ENCODE measurements at regions not wholly inside any gene's neighbourhood (a gene's known extent, or its start where the extent isn't known, plus 50 kb on each side); places are given as distances from the start of the nearest gene placed in this dataset.

DNA sequence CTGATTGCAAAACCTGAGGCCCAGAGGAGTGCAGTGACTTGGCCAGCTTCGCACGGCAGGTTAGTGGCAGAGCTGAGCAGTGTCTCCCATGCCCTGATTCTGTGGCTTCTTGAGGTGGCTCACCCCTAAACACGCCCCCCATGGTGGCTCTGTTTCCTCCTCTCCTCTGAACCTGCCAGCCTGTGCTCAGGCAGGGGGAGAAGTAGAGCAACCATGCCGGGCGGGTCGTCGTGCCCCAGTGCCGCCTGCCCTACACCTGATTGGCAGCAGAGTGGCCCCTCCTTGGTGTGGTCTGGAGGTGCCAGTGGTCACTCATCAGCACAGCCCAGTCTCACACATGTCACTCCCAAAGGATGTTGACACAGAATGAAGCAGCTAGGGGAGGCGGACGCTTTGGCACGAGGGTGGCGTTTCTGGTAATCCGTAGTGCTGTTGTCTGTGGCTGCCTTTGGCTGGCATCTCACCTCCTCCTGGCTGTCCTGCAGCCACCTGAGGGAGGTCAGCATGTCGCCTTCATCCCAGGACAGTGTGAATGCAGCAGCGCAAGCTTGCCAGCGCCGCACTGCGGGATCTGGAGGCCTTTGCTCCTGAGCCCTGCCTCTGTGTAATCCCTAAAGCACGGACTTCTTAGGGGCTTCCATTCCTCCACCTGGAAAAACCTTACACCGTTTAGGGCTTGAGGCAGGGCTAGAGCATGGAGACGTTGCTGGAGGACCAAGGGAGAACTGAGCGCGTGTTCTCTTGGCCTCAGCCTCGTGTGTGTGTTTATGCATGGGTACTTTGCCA is 294.7 kb downstream of the SEC14L1 start:
- DNase-seq, result no peak

DNA sequence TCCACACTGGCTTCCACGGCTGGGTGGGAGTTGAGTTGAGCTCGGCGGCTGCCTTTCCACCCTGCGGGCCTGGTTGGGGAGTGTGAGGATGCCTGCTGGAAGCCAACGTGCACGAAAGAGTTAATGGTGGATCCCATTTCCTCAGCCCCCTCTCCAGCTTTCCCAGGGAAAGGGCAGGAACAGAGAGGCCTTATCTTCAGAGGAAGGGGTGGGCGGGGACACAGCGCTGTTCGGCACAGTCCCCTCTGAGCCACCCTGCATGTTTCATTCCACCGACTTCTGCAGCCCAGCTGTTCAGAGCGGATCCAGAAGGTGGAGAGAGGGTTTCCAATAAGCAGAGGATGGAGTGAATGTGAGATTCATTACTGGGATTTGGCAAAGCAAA is 295.3 kb downstream of the SEC14L1 start:
- no peak for DNase-seq

DNA sequence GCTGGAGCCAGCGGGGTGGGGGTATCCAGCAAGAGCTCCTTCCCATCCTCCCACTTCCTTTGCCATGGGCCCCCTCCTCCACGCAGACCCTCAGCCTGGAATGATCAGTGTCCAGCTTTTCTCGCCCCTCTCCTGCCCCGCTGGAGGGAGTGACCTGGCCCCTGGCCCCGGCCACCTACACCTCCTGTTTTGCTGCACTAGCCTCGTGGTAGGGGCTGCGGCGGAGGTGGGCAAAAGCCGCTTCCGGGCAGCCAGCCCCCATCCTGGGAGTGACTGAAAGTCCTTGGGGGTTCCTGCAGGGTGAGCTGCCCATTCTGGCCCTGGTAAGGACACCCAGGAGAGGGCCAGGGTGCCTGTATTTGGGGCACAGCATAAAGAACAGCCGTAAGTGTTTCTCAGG is 295.7 kb downstream of the SEC14L1 start:
- no peak for DNase-seq

DNA sequence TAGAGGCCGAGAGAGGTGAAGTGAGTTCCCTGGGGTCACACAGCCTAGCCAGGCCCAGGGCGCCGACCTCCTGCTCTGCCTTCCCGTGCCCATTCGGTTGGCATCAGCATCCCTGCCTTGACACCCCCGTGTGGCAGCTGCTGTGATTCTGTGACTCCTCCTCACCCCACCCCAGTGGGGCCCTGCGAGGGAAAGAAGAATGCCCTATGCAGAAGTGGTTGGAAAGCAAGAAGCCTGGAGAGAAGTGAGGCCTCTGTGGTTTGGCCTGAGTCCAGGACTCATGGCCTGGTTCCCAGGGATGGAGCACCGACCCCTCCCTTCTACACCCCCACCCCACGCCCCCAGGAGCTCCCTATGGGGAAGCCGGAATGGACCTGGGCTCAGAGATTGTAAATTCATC is 296.2 kb downstream of the SEC14L1 start:
- DNase-seq, result peak; percentile 47

DNA sequence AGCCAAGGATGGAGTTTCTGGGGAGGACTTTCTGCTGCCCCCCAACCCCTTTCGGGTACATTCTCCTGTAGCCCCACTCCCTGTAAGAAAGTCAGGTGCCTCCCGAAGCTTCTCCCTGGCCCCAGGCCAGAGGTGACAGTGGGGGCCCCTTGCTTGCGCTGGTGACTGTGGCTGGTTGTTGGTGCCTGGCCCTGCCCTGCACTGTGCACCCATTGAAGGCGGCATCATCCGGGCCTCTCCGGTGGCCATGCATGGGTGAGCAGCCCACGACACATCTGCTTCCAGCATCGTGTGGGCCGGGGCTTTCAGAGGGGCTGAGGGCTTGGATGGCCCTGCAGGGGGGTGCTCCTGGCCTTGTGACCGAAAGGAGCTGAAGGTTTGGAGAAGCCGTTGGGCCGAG is 297.0 kb downstream of the SEC14L1 start:
- DNase-seq, result no peak

DNA sequence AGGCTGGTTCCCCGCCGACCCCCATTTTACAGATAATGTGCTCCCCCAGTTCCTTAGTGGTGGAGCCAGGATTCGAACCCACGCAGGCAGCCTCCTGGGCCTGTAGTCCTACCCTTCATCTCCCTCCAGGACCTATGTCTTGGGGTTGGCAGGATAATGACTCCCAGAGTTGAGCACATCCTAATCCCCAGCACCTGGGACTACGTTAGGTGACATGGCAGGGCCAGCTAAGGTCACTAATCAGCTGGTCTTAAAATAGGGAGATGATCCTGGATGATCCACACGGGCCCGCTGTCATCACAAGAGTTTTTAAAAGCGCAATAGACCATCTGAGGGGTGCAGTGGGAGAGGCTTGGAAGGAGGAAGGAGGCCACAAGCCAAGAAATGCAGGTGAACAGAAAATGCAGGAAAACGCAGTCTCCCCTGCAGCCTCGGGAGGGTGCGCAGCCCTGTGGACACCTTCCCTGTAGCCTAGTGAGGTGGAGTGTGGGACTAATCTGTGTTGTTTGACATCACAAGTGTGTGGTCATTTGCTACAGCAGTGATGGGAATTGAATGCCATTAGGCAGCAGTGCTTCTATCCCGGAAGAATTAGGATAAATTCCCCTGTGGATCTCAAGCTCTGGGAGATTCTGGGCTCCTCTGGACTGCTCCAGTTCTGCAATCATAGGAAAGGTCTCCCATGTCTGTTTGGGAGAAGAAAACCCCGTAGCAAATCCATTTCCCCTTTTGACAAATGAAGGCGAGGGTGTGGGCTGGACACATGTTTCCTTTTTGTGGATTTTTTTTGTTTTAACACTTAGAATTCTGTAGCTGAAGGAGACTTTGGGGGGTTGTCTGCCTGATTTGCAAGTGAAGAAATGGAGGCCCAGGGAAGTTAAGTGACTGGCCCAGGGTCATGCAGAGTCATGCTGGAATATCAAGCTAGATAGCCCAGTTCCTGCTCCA is 297.7 kb downstream of the SEC14L1 start:
- DNase-seq, result no peak

DNA sequence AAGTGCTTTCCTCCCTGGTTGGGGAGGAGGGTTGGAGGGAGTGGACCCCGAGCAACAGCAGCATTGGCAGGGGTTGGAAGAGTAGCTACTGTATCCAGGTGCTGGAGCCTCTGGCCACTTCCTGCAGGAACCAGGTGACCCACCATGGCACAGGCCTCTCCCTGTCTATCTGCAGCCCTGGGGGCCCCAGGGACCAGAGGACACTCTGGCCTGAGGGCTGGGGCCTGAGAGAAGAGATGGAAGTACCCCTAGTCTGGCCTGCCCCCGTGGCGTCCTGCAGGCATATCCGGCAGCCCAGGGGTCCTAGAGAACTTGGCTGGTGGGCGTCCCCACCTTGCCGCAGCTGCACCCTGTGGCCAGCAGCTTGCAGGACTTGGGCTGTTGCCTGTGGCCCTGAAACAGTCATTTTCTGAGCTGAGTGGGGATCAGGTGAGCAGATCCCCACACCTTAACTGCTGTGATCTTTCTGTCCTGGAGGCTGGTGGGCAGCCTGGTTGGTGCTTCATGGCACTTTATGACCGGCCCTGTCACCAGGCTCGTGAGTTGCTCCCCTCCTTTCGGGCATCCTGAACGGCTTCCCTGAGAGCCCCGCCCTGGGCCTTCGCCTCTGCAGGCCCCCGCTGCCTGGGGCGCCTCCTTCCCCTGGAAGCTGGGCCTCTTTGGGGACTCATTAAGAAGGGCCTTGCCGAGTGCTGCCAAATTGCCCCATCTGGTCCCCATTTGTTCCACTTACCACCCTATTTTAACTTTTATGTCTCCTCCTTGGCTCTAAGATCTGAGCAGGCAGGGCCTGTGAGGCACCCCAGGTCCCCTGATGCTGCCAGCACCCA is 298.6 kb downstream of the SEC14L1 start:
- no peak for DNase-seq

DNA sequence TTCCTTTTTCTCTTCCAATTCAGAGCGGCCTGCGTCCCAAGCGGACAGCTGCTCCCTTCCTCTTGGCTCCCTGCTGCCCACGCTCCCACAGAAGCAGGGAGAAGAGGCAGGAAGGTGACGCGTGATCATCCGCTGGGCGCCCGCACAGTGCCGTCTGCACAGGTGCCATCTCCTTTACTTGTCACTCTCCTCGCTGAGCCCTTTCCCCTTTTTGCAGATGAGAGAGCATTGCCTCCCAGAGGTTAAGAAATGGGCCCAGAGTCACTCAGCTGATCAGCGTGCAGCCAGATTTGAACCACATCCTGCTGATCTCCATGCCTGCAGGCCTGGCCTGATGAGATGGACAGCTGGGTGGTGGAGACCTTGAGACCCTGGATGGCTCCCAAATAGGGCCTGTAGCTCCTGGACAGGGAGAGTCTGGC is 299.8 kb downstream of the SEC14L1 start:
- no peak for DNase-seq

DNA sequence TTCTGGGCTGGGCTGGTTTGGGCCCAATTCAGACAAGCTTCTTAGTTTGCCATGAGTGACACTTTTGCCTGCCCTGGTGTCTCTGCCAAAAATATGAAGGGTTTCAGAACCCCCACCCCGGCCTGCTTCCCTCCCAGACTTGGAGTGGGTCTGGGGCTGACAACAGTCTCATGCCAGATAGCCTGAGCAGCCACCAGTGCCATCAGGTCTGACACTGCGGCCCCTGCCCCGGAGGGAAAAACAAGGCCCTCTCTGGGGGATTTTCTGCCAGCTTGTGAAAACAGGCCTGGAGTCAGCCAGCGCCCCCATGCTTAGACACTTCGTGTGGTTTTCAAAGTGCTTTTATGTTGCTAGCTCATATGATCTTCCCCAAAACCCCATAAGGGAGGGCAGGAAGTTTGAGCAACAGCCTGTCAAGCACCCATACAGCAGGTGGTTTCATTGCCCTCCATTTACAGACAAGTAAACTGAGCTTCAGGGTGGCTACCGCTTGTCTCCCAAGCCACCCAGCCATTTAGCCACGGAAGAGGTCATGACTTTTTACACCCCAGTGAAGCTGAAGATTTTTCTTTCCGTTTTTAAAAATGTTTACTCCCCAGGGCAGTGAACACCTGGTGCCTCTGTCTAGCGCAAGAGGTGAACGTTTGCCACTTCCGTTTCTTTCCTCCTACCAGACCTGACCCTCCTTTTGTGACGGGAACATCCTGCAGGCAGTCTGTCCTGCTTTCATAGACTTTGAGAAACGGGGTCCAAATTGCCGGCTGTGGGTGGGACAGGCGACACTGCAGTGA is 300.6 kb downstream of the SEC14L1 start:
- no peak for DNase-seq

DNA sequence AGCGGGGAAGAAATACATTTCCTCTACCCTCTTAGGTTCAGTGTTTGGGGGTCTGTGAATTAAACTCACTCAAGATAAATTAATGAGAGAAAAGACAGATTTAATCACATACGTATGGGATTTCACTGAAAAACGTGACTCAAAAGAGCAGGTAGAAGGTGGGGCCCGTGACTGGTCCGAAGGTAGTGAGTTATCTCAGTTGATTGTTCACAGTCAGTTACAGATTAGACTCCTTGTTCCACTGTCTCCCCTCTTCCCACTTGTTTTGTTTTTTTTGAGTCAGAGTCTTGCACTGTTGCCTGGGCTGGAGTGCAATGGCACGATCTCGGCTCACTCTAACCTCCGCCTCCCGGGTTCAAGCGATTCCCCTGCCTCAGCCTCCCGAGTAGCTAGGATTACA is 301.2 kb downstream of the SEC14L1 start:
- no peak for DNase-seq

DNA sequence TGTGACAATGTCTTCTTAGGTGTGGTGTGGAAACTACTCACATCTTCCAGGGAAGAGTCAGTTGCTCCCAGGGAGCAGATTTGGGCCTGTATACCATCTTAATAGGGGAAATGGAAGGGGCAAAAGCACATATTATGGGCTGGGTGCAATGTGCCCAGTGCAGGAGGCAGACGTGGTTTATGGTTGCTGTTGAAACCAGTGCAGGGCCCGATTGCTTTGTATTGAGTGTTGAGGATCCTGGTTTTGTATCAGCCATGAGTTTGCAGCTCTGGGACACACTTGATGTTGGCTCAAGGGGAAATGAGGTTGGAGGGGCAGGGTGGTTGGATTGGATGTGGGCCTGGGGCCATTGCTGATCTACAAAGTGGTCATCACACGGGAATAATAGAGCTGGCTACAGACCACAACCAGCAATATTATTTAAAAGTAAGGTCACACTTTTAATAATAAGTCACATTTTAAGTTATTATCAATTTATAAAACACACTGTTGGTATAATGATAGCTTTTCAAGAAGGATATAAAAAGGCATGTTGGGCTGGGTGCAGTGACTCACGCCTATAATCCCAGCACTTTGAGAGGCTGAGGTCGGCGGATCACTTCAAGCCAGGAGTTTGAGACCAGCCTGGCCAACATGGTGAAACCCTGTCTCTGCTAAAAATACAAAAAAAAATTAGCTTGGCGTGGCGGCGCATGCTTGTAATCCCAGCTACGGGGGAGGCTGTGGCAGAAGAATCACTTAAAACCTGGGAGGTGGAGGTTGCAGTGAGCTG is 302.4 kb downstream of the SEC14L1 start:
- DNase-seq, result no peak

DNA sequence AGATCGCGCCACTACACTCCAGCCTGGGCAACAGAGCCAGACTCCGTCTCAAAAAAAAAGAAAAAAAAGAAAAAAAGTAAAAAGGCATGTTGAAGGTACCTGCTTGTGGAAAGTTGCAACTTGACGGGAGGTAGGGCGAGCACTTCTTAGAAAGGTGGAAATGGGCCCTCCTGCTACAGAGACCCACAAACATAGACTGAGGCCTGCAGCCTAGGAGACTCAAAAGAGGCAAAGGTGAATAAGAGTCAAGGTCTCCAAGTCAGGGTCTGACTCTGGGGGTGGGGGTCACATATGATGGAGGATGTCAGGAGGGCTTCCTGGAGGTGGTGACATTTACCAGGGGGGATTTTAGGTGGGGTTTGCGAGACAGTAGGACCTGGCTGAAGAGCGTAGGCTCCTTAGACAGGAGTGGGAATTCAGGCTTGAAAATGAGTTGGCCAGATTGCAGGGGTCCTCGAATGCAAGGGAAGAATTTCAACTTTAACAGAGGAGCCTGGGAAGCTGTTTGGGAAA is 303.0 kb downstream of the SEC14L1 start:
- DNase-seq, result no peak

DNA sequence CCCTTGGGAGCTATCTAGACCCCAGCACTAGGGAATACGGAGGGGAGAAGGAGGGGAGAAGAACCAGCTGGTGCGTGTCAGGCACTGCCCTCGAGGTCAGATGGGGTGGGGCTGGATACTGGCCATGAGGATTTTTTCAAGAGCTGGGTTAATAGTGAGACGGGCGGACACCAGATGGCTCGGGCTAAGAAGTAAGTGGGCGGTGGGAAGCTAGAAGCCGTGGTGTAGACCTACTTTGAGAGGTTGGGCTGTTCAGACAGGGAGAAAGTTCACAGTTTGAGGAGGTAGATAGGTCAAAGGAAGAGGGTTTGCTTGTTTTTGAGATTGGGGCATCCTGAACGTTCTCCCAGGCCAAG is 303.8 kb downstream of the SEC14L1 start:
- DNase-seq, result no peak

DNA sequence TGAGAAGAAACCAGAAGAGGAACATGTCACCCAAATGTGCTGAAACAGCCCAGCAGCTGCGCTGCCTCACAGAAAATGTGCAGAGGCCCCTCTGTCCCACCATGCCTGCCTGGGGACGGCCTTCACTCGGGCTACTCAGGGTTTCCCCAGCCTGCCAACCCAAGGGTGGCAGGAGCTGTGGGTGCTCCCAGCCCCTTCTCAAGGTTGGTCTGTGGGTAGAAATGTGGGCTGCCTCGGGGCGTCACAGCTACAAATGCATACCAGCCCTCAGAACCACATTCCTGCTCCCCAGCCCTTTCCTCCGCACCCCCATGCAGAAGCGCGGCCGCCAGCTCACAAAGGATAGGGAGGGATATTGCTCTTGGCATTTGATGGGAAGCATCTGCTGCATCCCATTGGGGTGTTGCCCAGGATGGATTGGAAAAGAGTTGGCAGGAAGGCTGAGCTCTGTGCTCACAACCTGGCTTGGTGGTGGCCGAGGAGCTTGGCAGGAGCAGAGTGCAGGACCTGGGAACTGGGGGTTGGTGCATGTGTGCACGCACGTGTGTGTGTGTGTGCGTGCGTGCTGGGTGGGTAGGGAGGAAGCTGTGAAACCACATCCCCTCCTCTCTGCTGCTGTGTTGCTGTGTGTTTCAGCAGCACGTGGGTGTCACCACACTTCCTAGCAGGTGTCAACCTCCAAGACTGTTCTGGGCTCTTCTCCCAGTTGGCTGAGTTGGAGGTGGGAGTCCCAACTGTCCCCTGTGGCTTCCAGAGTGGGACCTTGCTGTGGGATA is 304.4 kb downstream of the SEC14L1 start:
- no peak for DNase-seq

DNA sequence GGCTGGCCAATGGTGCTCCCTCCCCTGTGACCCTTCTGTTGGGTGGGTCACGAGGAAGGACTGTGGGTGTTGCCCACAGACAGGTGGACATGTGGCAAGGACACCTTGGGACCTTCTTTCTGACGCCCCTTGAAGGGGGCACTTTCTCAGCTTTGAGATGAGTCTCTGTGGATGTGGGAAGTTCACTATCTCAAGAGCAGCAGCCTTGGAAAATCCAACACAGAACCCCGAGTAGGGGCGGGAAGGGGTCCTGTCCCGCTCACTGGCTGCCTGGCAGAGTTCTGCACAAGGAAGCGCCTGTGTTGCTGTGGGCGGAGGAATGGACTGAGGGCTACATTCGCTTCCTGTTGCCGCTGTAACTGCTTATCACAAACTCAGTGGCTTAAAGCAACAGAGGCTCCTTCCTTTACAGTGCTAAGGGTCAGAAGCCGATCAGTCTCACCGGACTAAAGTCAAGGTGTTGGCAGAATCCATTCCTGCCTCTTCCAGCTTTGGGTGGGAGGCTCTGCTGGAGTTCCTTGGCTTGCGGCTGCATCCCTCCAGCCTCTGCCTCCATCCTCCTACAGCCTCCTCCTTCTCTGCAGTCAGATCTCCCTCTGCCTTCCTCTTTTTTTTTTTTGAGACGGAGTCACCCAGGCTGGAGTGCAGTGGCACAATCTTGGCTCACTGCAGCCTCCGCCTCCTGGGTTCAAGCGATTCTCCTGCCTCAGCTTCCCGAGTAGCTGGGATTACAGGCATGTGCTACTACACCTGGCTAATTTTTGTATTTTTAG is 305.2 kb downstream of the SEC14L1 start:
- DNase-seq, result no peak

DNA sequence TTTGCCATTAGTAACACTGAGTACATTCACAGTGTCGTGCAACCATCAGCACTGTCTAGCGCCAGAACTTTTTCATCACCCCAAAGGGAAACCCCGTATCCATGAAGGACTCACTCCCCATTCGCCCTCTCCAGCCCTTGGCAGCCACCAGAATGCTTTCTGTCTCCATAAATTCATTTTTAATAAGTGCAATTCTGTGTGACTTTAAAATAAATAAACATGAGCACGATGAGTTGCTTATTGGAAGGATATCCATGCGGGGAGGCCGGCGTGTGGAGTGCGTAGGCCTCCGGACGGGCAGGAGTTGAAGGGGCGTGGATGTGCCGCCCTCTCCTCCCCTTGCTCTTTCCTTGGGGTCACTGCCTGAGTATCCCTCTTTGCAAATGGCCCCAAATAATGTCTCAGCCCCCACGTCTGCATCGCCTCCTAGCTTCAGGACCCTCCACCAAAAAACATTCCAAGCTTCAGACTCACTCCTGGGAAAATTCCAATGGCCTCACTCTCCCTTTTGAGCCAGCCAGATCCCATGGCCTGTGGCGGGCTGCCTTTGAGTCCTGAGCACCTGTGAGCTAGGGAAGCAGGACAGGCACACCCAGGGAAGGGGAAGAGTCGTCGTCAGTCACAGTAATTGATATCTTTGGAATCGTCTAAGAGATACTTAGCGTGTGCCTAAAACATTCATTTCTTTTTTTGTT is 306.3 kb downstream of the SEC14L1 start:
- DNase-seq, result no peak

DNA sequence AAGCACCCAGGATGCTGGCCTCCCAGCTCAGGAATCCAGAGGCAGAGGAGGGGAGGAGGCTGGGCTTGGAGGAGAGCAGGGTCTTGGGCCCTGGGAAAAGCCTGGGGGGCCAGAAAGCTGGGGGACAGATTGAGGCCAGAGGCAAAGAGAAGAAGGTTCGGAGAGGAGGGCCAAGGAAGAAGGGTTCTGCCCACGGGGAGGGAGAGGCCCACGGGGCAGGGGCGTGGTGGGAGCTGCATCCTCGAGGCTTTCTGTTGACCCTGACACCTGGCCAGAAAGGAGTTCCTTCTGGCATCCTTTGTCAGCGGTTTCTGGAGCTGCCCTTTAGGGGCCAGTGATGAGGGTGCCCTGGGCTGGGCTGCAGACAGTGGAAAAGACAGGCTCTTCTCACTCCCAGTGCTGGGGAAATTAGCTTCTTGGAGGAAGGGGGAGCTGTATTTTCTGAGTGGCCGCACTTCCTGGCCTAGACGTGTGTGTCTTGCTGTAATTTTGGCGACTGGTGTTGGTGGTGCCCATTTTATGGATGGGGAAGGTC is 308.7 kb downstream of the SEC14L1 start:
- DNase-seq, result no peak

DNA sequence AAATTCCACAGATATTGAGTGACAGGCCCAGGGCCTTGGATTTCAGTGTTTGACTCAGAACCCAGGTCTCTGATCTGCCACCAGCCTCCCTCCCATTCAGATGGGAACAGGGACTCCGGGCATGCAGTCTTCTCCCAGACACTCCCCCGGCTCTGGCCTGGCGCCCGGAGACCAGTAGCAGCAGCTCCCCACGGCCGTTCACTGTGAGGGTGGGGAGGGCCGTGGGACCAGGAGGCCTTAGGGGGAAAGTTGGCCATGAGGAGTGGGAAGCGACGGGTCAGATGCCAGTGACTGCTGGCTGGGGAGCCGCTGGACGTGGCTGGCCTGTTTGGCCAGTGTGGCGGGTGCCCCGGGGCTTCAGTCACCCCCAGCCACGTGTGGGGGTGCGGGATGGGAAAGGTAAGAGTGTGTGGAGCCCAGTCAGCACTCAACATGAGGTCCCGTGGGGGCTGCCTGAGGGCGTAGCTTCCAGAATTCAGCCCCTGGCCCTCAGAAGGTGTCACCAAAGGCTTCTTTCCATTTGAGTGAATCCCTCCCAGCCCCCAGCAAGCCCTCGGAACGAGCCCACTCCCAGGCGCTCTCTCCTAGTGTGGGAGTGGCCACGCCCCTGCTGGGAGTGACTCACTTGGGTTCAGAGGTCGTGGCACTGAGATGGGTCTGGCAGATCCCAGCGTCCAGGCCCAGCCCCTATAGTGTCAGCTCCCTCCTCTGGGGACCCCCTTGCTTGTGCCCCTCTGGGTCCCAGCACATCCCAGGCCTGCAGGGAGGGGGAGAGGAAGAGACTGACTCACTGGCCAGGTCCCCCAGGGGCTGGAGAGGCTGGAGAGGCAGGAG is 309.4 kb downstream of the SEC14L1 start:
- no peak for DNase-seq
